PC-3 (cell line): ENCODE measurements at regions not wholly inside any gene's neighbourhood (a gene's known extent, or its start where the extent isn't known, plus 50 kb on each side); places are given as distances from the start of the nearest gene placed in this dataset.

Source experiments
- ATAC-seq: fragments of 200-7000 bp; cut with Tn5 transposase; 2 replicates; pipeline ENCODE4 v1.9.1; 2020; ENCODE audit warnings: mild to moderate bottlenecking, moderate library complexity
- BruUV-seq: library from RNA; stranded (reverse); fragments of 400-500 nt; replicated peaks from 2 replicates; lab custom pipeline; 2021; lab: Mats Ljungman, UMichigan
- CTCF ChIA-PET: fragments of 300-600 bp; sonication (Branson Sonifier 250); formaldehyde crosslinking; loops from one replicate; lab custom pipeline; 2022; ENCODE audit warnings: antibody characterized with exemption; lab: Charles Lee
- POLR2A ChIA-PET: fragments of 300-600 bp; sonication (Branson Sonifier 250); formaldehyde crosslinking; loops from one replicate; lab custom pipeline; 2022; ENCODE audit warnings: antibody characterized with exemption; ENCODE audit not compliant: unreplicated experiment; lab: Charles Lee
- DNase-seq: peaks from one replicate; pipeline ENCODE4 v3.0.0-alpha.2; 2015
- H2AFZ ChIP-seq: fragments of 300-600 bp; sonication (generic); 2 replicates; pipeline ENCODE4 v1.6.0; 2016; ENCODE audit warnings: antibody characterized with exemption, low read length
- H3F3A ChIP-seq: fragments of 300-600 bp; sonication (generic); one replicate; pipeline ENCODE4 v1.6.0; 2017; ENCODE audit warnings: antibody characterized with exemption, low read length, control low read depth, mild to moderate bottlenecking; ENCODE audit not compliant: unreplicated experiment
- H3K27ac ChIP-seq: fragments of 300-600 bp; sonication (generic); 2 replicates; pipeline ENCODE4 v1.5.1; 2016; ENCODE audit warnings: mild to moderate bottlenecking, low read length
- H3K27me3 ChIP-seq: fragments of 300-600 bp; sonication (generic); 2 replicates; pipeline ENCODE4 v1.6.1; 2016; ENCODE audit warnings: low read length, mixed read lengths
- H3K36me3 ChIP-seq: fragments of 300-600 bp; sonication (generic); 2 replicates; pipeline ENCODE4 v1.6.1; 2016; ENCODE audit warnings: low read depth, mixed run types, low read length, mixed read lengths
- H3K4me1 ChIP-seq: fragments of 300-600 bp; sonication (generic); 2 replicates; pipeline ENCODE4 v1.5.1; 2016; ENCODE audit warnings: low read length; ENCODE audit not compliant: insufficient read depth
- H3K4me2 ChIP-seq: fragments of 300-600 bp; sonication (generic); 2 replicates; pipeline ENCODE4 v1.6.0; 2016; ENCODE audit warnings: low read length
- H3K4me3 ChIP-seq: fragments of 300-600 bp; sonication (generic); 2 replicates; pipeline ENCODE4 v1.5.1; 2016; ENCODE audit warnings: mild to moderate bottlenecking, low read length, mixed read lengths
- H3K79me2 ChIP-seq: fragments of 300-600 bp; sonication (generic); 2 replicates; pipeline ENCODE4 v1.6.1; 2017; ENCODE audit warnings: low read length, mixed read lengths
- H3K9ac ChIP-seq: fragments of 300-600 bp; sonication (generic); 2 replicates; pipeline ENCODE4 v1.6.0; 2016; ENCODE audit warnings: mild to moderate bottlenecking, low read length
- H3K9me2 ChIP-seq: fragments of 300-600 bp; sonication (generic); replicated peaks from 2 replicates; pipeline ENCODE4 v1.6.1; 2016; ENCODE audit warnings: mixed run types, low read length, mixed read lengths
- H3K9me3 ChIP-seq: fragments of 300-600 bp; sonication (generic); 2 replicates; pipeline ENCODE4 v1.6.1; 2016; ENCODE audit warnings: low read length, mixed read lengths
- H4K20me1 ChIP-seq: fragments of 300-600 bp; sonication (generic); 2 replicates; pipeline ENCODE4 v1.6.1; 2016; ENCODE audit warnings: low read length, mixed read lengths
- CTCF ChIP-seq: fragments of 300-600 bp; sonication (generic); conservative IDR thresholded peaks from 2 replicates; pipeline ENCODE4 v1.5.1; 2017; ENCODE audit warnings: antibody characterized with exemption, low read depth, mild to moderate bottlenecking, low read length
- EZH2 ChIP-seq: fragments of 300-600 bp; sonication (generic); IDR thresholded peaks from one replicate; pipeline ENCODE4 v1.6.1; 2017; ENCODE audit warnings: antibody characterized with exemption, mild to moderate bottlenecking, low read length; ENCODE audit not compliant: unreplicated experiment
- EZH2phosphoT487 ChIP-seq: fragments of 300-600 bp; sonication (generic); IDR thresholded peaks from 2 replicates; pipeline ENCODE4 v1.6.1; 2018; ENCODE audit warnings: mild to moderate bottlenecking, antibody characterized with exemption, low read length, borderline replicate concordance
- intact Hi-C: fragments of 100-400 bp; cut with micrococcal nuclease; formaldehyde crosslinking; loops from 2 replicates; pipeline ENCODE4 v1.9.0; 2023

DNA sequence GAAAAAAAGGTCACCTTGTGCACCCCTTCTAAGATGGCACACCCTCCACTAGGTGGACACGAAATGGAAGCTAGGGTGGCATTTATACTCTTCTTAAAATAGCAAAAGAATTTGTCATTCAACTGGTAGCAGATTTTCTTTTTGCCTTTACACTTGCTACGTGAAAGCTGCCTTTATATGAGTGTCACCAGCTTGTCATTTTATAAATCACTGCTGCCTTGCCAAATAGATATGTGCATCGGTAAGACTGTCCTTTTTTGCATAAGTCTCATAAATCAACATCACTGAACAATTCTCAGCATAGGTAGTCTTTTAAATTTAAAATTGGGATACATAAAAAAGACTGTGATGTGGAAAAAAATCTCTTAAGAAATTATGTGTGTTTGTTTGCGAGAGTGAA lies 764.1 kb downstream of the TDRD15 start:
- no peak for DNase-seq
- no peak overlapping the region for H3K4me2 ChIP-seq

DNA sequence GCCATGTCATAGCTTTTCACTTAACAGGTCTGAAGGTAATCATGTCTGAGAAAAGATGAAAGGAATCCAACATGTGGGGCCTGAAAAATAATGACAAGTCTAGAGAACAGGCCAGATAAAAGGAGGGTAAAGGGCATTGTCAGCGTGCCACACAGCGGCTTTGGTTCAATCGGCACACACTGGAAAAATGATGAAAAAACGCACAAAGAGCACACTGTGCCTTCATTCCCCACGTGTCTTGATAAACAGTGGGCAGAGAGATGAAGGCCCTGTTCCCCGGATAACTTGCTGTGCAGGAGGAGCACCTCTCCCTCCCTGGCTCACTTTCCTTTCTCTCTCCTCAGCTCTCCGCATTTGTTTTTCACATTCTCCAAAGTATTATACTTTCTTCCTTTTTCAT lies 766.3 kb downstream of the TDRD15 start:
- Histone ChIP-seq H3K27ac (no peak overlapping the region), H3K9me3 (0 out of 2 replicates have a peak, but pooled peaks cover 5% of the 10 kb centered on the region), H3K4me2 (no peak overlapping the region), H3K9me2 (no peaks in the 10 kb centered on the region), H3F3A (no peaks in the 10 kb centered on the region), H3K4me3 (no peak overlapping the region), H4K20me1 (no peaks in the 10 kb centered on the region), H3K9ac (no peak overlapping the region), H3K4me1 (no peaks in the 10 kb centered on the region), H3K36me3 (no peaks in the 10 kb centered on the region), H3K79me2 (no peaks in the 10 kb centered on the region), H3K27me3 (no peaks in the 10 kb centered on the region), H2AFZ (no peak overlapping the region)
- TF ChIP-seq CTCF: no peak
- no peak for TF ChIP-seq EZH2
- no peak for TF ChIP-seq EZH2phosphoT487
- ChIA-PET POLR2A (no interaction called here), CTCF (no interaction called here)
- intact Hi-C loops: no loop called here
- ATAC-seq (no peak), DNase-seq (no peak)
- no TSS peak for BruUV-seq

More for the DNA sequence above, 764.1 kb downstream of the TDRD15 start:
- Histone ChIP-seq H3K4me3 (no peak overlapping the region), H3K36me3 (no peaks in the 10 kb centered on the region), H2AFZ (no peak overlapping the region), H3K9me3 (peaks cover 5% of the 10 kb centered on the region; the same call in 1 of the 2 replicates), H3K79me2 (no peaks in the 10 kb centered on the region), H3K9ac (no peak overlapping the region), H3F3A (no peaks in the 10 kb centered on the region), H4K20me1 (no peaks in the 10 kb centered on the region), H3K27ac (no peak overlapping the region), H3K27me3 (no peaks in the 10 kb centered on the region), H3K4me1 (no peaks in the 10 kb centered on the region), H3K9me2 (no peaks in the 10 kb centered on the region)
- BruUV-seq: no TSS peak
- ChIA-PET POLR2A (no interaction called here), CTCF (no interaction called here)
- intact Hi-C loops: no loop called here
- ATAC-seq: no peak
- TF ChIP-seq EZH2phosphoT487 (no peak), EZH2 (no peak), CTCF (no peak)

DNA sequence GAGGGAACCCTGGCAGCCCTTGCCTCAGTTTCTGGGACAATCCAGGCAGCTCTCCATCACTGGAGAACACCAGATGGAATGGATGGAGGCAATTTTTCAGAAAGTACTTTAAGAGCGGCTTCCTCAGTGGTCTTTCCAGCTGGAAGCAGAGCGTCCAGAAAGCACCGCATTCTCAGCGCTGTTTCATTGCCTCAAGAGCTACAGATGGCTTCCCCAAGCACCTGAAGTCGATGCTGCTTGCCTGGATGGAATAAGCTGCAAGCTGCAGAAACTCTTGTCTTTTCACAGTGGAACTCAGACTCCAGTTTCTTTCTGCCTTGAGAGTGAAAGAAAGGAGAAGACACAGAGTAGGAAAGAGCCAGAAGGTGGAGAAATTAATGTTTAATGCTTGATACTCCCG lies 766.9 kb downstream of the TDRD15 start:
- no TSS peak for BruUV-seq
- Histone ChIP-seq H3K9me3 (0 out of 2 replicates have a peak, but pooled peaks cover 5% of the 10 kb centered on the region), H3K4me2 (no peak overlapping the region), H3K27me3 (no peaks in the 10 kb centered on the region), H3K27ac (no peak overlapping the region), H2AFZ (no peak overlapping the region), H4K20me1 (no peaks in the 10 kb centered on the region), H3K9ac (no peak overlapping the region), H3K4me1 (no peaks in the 10 kb centered on the region), H3F3A (no peaks in the 10 kb centered on the region), H3K4me3 (no peak overlapping the region), H3K36me3 (no peaks in the 10 kb centered on the region), H3K9me2 (no peaks in the 10 kb centered on the region), H3K79me2 (no peaks in the 10 kb centered on the region)
- TF ChIP-seq EZH2phosphoT487: no peak
- no peak for TF ChIP-seq CTCF
- TF ChIP-seq EZH2: no peak
- DNase-seq (no peak), ATAC-seq (no peak)
- POLR2A ChIA-PET: no interaction called here
- intact Hi-C loops: no loop called here
- CTCF ChIA-PET: no interaction called here
